Heart left ventricle (tissue), 13 donors: ENCODE measurements at regions not wholly inside any gene's neighbourhood (a gene's known extent, or its start where the extent isn't known, plus 50 kb on each side); places are given as distances from the start of the nearest gene placed in this dataset.

ENCODE experiments used
- CTCF ChIP-seq, 12 donors: fragments of 200-600 bp; sonication (generic) in 4 of 12; IDR thresholded peaks; one replicate each; pipeline versions ENCODE4 v1.5.0 to v1.8.0; 2018 to 2022; ENCODE audit warnings: antibody characterized with exemption in 12 of 12, mild to moderate bottlenecking in 5 of 12
- POLR2A ChIP-seq, 2 donors: fragments of 450-650 bp; IDR thresholded peaks; one replicate each; pipeline ENCODE4 v1.6.1; 2017; ENCODE audit warnings: antibody characterized with exemption in 2 of 2, mild to moderate bottlenecking in 2 of 2, moderate library complexity in 2 of 2
- donor health status: ischemic (EF 13 %, LVEDD 7.1; RV severe dilation, severe dysfunction).
- donor health status: DM: no; HTN: yes; CAD: no.
- donor health status: DM: no; HTN: no; CAD: no.
- donor health status: ischemic (EF 25% LVEDD 6.9; RV normal size, moderate dysfunction).
- donor health status: ischemic (EF 25% LVEDD 5.7; RV mildly dilated, moderate dysfunction).
- donor health status: ischemic (EF 35%, LVEDD 5.7; RV mildly dilated, moderate dysfunction).
- donor health status: nonischemic (EF 11% LVEDD 7.7; RV severe dilation, severe dysfunction).
- donor health status: DM: yes; HTN: yes; CAD: no.
- donor health status: PGD.
- donor health status: ischemic (EF 29% LVEDD 5.4; RV normal size, mild dysfunction).
- donor health status: nonischemic (EF 23%, LVEDD 6.1; RV moderate dilation, normal function).

GRCh38 chr10:8327140-8327423 is 272.6 kb downstream of the GATA3 start:
- TF ChIP-seq CTCF (IDR thresholded peaks at IDR 0.05) (no peak), POLR2A (IDR thresholded peaks at IDR 0.05) (no peak)
